Thyroid gland (tissue), 4 donors: ENCODE measurements at regions not wholly inside any gene's neighbourhood (a gene's known extent, or its start where the extent isn't known, plus 50 kb on each side); places are given as distances from the start of the nearest gene placed in this dataset.
"Not testable (repeated sequence)": the region's sequence is repeated elsewhere in the genome, so short reads cannot be mapped to it uniquely, and the experiment has no call there.

Experiments
- DNase-seq, 2 donors: peaks; one replicate each; pipeline ENCODE4 v3.0.0-alpha.2; 2019
- H3K27ac ChIP-seq, 3 donors: fragments of 200-600 bp; sonication (generic); 1 replicate in 2 of 3; 2 replicates in 1 of 3; pipeline ENCODE4 v1.5.1; 2016 to 2019; ENCODE audit warnings: mild to moderate bottlenecking in 1 of 3, moderate library complexity in 1 of 3
- H3K27me3 ChIP-seq: fragments of 200-600 bp; sonication (generic); one replicate; pipeline ENCODE4 v1.5.1; 2019
- H3K36me3 ChIP-seq, 2 donors: fragments of 200-600 bp; sonication (generic); one replicate each; pipeline ENCODE4 v1.5.1; 2016 to 2019
- H3K4me1 ChIP-seq, 2 donors: fragments of 200-600 bp; sonication (generic); one replicate each; pipeline ENCODE4 v1.5.1; 2017 to 2019
- H3K4me3 ChIP-seq, 3 donors: fragments of 200-600 bp; sonication (generic); replicated peaks in 1 of 3; 1 replicate in 2 of 3; 2 replicates in 1 of 3; pipeline ENCODE4 v1.5.1; 2016; ENCODE audit warnings: mild to moderate bottlenecking in 1 of 3
- H3K9me3 ChIP-seq: fragments of 200-600 bp; sonication (generic); one replicate; pipeline ENCODE4 v1.5.1; 2017
- WGBS, 2 donors: methylation state at CpG; one replicate each; pipeline ENCODE4 v1.1.5; 2017; 5-methylcytosine and 5-hydroxymethylcytosine counted together
- intact Hi-C: fragments of 100-400 bp; cut with DNase I; formaldehyde crosslinking; loops from one replicate; pipeline ENCODE4 v1.15.1; 2023
- TF ChIP-seq, protein P1 (sequence below), 6 experiments: fragments of 200-600 bp in 3 of 6; fragments of 450-650 bp in 3 of 6; sonication (generic) in 3 of 6; IDR thresholded peaks; one replicate each; pipeline ENCODE4 v1.5.1; 2016 to 2019; ENCODE audit warnings: antibody characterized with exemption in 6 of 6, mild to moderate bottlenecking in 2 of 6, inconsistent platforms in 1 of 6, moderate library complexity in 1 of 6

DNA sequence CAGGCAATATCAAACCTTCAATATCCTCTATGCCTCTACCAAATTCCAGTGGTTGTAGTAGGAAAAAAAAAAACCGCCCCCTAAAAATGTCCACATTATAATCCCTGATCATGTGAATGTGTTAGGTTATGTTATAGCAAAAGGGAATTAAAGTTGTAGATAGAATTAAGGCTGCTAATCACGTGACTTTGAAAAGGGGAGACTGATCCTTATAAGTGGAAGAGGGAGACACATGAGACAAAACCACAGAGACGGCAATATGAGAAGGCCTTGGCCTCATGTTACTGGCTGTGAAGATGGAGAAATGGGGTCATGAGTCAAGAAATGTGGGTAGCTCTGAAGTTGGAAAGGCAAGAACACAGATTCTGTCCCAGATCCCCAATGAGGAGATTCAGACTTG lies 1711.3 kb downstream of the KHDRBS2 start:
- 52 to 87% methylated on average over 3 of the region's 3 CpGs for WGBS, 2 donors
- H3K27me3 ChIP-seq, DNase-seq, H3K9me3 ChIP-seq, intact Hi-C loops, H3K4me3 ChIP-seq, H3K27ac ChIP-seq, H3K4me1 ChIP-seq, H3K36me3 ChIP-seq: not testable (repeated sequence)

DNA sequence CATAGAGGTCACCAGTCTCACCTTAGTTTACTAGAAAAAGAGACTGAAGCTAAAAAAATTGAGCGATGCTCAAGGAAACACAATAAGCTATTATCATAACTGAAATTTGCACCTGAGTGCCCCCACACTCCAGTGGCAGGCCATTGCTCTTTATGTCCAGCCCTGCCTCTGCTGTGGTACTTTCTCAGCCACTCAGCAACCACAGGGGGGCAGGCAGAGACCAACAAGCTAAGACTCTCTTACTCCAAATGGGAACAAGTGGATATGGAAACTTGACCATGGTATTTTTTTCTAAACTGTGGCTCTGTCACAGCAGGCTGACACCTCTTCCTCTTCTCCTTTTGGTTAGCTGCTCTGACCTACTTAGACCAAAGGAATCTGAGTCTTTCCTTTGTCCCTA lies 1713.4 kb downstream of the KHDRBS2 start:
- H3K27me3 ChIP-seq, H3K4me3 ChIP-seq, H3K9me3 ChIP-seq, H3K27ac ChIP-seq, H3K4me1 ChIP-seq, intact Hi-C loops, H3K36me3 ChIP-seq: not testable (repeated sequence)
- TF ChIP-seq, protein P1, sequence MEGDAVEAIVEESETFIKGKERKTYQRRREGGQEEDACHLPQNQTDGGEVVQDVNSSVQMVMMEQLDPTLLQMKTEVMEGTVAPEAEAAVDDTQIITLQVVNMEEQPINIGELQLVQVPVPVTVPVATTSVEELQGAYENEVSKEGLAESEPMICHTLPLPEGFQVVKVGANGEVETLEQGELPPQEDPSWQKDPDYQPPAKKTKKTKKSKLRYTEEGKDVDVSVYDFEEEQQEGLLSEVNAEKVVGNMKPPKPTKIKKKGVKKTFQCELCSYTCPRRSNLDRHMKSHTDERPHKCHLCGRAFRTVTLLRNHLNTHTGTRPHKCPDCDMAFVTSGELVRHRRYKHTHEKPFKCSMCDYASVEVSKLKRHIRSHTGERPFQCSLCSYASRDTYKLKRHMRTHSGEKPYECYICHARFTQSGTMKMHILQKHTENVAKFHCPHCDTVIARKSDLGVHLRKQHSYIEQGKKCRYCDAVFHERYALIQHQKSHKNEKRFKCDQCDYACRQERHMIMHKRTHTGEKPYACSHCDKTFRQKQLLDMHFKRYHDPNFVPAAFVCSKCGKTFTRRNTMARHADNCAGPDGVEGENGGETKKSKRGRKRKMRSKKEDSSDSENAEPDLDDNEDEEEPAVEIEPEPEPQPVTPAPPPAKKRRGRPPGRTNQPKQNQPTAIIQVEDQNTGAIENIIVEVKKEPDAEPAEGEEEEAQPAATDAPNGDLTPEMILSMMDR (IDR thresholded peaks at IDR 0.05), result peak in 3 of 6 experiments; percentile 41 to 47 (median 42)
- 80 to 88% methylated on average over 1 of the region's 1 CpG for WGBS, 2 donors
- peak; percentile 52 to 64 for DNase-seq

GRCh38 chr6:60571293-60572016 lies 1714.6 kb downstream of the KHDRBS2 start:
- H3K36me3 ChIP-seq, H3K4me1 ChIP-seq, DNase-seq, H3K27ac ChIP-seq, H3K9me3 ChIP-seq, H3K4me3 ChIP-seq, intact Hi-C loops, H3K27me3 ChIP-seq: not testable (repeated sequence)
- 69 to 72% methylated on average over 6 of the region's 6 CpGs for WGBS, 2 donors

GRCh38 chr6:60570599-60570998 lies 1715.4 kb downstream of the KHDRBS2 start:
- H3K36me3 ChIP-seq, H3K27ac ChIP-seq, H3K4me3 ChIP-seq, H3K9me3 ChIP-seq, H3K4me1 ChIP-seq, DNase-seq, intact Hi-C loops, H3K27me3 ChIP-seq: not testable (repeated sequence)
- WGBS, 2 donors, result 82 to 86% methylated on average over 2 of the region's 2 CpGs

DNA sequence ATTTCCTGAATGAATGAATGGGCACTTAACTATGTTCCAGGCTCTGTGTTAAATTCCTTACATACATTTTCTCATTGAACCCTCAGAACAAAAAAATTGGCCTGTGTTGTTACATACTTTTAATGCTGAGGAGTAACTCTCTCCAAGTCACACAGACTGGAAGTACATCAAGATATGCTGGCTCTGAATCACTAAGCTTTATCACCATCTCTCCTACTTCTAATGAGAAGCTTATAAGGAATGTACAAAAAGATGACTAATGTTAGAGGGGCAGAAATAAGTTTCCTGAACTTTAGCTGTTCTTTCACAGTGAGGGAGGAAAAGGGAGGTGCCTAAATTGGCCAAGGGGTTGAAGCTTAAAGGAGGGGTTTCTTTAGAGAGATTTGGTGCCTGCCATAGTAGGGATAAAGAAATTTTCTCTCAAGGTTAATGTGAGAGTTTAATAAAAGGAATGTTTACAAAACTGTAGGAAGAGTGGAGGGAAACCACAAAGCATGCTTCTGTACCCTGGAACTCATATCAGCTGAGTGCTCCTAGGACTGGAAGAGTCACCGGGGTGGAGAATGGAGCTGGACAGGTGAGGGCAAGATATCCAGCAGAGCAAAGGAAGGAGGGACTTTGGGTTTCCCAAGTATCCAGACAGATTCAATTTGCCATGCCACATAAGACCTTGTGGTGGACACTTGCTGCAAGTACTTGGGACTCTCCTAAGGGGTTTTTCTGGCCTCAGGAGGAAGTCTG lies 1718.4 kb downstream of the KHDRBS2 start:
- H3K27me3 ChIP-seq, H3K4me3 ChIP-seq, intact Hi-C loops, H3K9me3 ChIP-seq, H3K4me1 ChIP-seq, H3K36me3 ChIP-seq, H3K27ac ChIP-seq, DNase-seq: not testable (repeated sequence)
- WGBS, 2 donors, result 88 to 91% methylated on average over 1 of the region's 1 CpG

GRCh38 chr6:60566387-60566786 lies 1719.6 kb downstream of the KHDRBS2 start:
- H3K36me3 ChIP-seq, intact Hi-C loops, H3K27ac ChIP-seq, DNase-seq, H3K27me3 ChIP-seq, H3K4me1 ChIP-seq, H3K4me3 ChIP-seq, H3K9me3 ChIP-seq: not testable (repeated sequence)
- WGBS, 2 donors, result 80 to 86% methylated on average over 2 of the region's 2 CpGs

DNA sequence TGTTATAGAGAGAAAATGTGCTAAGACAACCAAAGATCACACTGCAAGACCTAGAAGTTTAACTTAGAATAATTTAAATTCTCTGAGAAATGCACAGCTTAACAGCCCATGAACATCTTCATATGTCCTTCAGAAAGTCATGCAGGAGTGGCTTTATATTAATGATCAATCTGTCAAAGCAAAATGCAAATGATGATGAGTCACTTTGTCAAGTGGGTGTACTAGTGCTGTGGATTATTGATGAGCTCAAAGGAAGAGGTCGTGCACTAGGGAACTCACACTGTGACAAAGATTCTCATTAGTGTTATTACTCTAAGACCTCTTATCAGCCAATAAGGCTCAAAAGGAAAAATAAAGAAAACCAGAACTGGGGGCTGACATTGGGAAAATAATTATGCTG lies 1726.3 kb downstream of the KHDRBS2 start:
- H3K9me3 ChIP-seq, intact Hi-C loops: not testable (repeated sequence)
- WGBS, 2 donors, result 71 to 83% methylated on average over 1 of the region's 1 CpG

DNA sequence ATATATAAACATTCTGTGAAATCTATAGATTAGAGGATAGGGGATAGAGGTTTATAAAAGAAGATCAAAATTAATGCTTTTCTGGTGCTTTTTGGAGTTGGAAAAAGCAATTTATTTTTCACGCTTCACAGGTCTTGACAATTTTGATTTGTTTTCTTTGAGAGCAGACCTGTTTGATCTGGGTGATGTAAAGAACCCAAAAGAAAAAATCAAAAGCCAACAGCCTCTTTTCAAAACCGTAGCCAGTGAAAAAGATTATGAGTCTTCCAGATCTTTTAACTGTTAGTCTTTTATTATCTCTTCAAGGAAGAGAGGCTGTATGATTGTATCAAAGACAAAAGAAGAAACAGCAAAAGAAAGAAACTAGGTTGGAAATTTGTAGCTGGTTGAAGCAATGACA lies 1738.7 kb downstream of the KHDRBS2 start:
- H3K36me3 ChIP-seq, H3K4me1 ChIP-seq, H3K27me3 ChIP-seq, H3K9me3 ChIP-seq, intact Hi-C loops, DNase-seq, H3K4me3 ChIP-seq, H3K27ac ChIP-seq: not testable (repeated sequence)
- WGBS, 2 donors, result 42 to 51% methylated on average over 2 of the region's 2 CpGs

More for the DNA sequence above, 1726.3 kb downstream of the KHDRBS2 start:
- H3K4me1 ChIP-seq, DNase-seq, H3K4me3 ChIP-seq, H3K36me3 ChIP-seq, H3K27me3 ChIP-seq, H3K27ac ChIP-seq: not testable (repeated sequence)

GRCh38 chr6:60524770-60525169 lies 1761.3 kb downstream of the KHDRBS2 start:
- H3K4me3 ChIP-seq, H3K4me1 ChIP-seq, H3K36me3 ChIP-seq, H3K27me3 ChIP-seq, intact Hi-C loops, H3K27ac ChIP-seq, DNase-seq, H3K9me3 ChIP-seq: not testable (repeated sequence)
